NCI-H1092 treated with DMSO at 0.1 percent for 48 hours (cell line): ENCODE measurements at regions not wholly inside any gene's neighbourhood (a gene's known extent, or its start where the extent isn't known, plus 50 kb on each side); places are given as distances from the start of the nearest gene placed in this dataset.
"Not testable (repeated sequence)": the region's sequence is repeated elsewhere in the genome, so short reads cannot be mapped to it uniquely, and the experiment has no call there.

Experiments used
- DNase-seq: peaks from one replicate; lab custom pipeline; 2025; lab: John Stamatoyannopoulos, UW

GRCh38 chr4:34854451-34854850, 1389.9 kb downstream of the ARAP2 start:
- DNase-seq = no peak

- DNase-seq = no peak
These were observed 1382.6 kb downstream of the ARAP2 start for GRCh38 chr4:34861666-34862065.

- DNase-seq = no peak
These were observed 1365.4 kb downstream of the ARAP2 start for GRCh38 chr4:34878961-34879360.

- DNase-seq = no peak
These were observed 1364.1 kb downstream of the ARAP2 start for GRCh38 chr4:34880246-34880645.

GRCh38 chr4:34891892-34892291, 1352.4 kb downstream of the ARAP2 start:
- no peak for DNase-seq

- DNase-seq = no peak
These were observed 1350.9 kb downstream of the ARAP2 start for GRCh38 chr4:34893382-34893781.

GRCh38 chr4:34920032-34920431, 1324.3 kb downstream of the ARAP2 start:
- DNase-seq = no peak

GRCh38 chr4:34921391-34921790, 1322.9 kb downstream of the ARAP2 start:
- DNase-seq = no peak

- no peak for DNase-seq
These were observed 1322.0 kb downstream of the ARAP2 start for GRCh38 chr4:34922325-34922724.

GRCh38 chr4:34932591-34932990, 1311.7 kb downstream of the ARAP2 start:
- no peak for DNase-seq

- no peak for DNase-seq
These were observed 1308.6 kb downstream of the ARAP2 start for GRCh38 chr4:34935739-34936138.

- no peak for DNase-seq
These were observed 1305.2 kb downstream of the ARAP2 start for GRCh38 chr4:34939073-34939472.

GRCh38 chr4:34943741-34944386, 1300.5 kb downstream of the ARAP2 start:
- no peak for DNase-seq

- no peak for DNase-seq
These were observed 1293.4 kb downstream of the ARAP2 start for GRCh38 chr4:34950926-34951325.

GRCh38 chr4:34953145-34953799, 1291.0 kb downstream of the ARAP2 start:
- DNase-seq = no peak

GRCh38 chr4:34964613-34965012, 1279.7 kb downstream of the ARAP2 start:
- no peak for DNase-seq

GRCh38 chr4:34972189-34972588, 1272.1 kb downstream of the ARAP2 start:
- peak; percentile 4 for DNase-seq

- no peak for DNase-seq
These were observed 1270.5 kb downstream of the ARAP2 start for GRCh38 chr4:34973650-34974312.

GRCh38 chr4:34974313-34974680, 1270.0 kb downstream of the ARAP2 start:
- no peak for DNase-seq

GRCh38 chr4:35021222-35021621, 1223.1 kb downstream of the ARAP2 start:
- DNase-seq = not testable (repeated sequence)

- DNase-seq = no peak
These were observed 1219.0 kb downstream of the ARAP2 start for GRCh38 chr4:35025152-35025834.

- no peak for DNase-seq
These were observed 1206.1 kb downstream of the ARAP2 start for GRCh38 chr4:35038079-35038805.
